HG03520 (cell line): ENCODE measurements at regions not wholly inside any gene's neighbourhood (a gene's known extent, or its start where the extent isn't known, plus 50 kb on each side); places are given as distances from the start of the nearest gene placed in this dataset.

Source experiments
- ATAC-seq: cut with Tn5 transposase; IDR thresholded peaks from one replicate; pipeline ENCODE4 v1.9.1; 2021; ENCODE audit warnings: mild to moderate bottlenecking, moderate library complexity; ENCODE audit not compliant: unreplicated experiment

DNA sequence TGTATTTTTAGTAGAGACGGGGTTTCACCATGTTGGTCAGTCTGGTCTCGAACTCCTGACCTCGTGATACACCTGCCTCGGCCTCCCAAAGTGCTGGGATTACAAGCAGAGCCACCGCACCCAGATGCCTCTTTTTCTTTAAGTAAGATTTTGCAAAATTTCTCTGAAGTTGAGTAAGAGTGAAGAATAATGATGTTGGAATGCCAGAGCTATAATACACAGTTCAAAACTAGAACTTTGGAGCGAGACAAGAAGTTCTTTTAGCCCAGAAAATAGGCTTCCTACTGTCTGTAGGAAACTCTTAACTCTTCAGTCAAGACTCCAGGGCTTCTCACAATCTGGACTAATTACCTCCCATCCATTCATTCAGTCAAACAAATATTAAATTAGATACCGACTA lies 51.4 kb downstream of the MARCHF4 start:
- no peak for ATAC-seq

DNA sequence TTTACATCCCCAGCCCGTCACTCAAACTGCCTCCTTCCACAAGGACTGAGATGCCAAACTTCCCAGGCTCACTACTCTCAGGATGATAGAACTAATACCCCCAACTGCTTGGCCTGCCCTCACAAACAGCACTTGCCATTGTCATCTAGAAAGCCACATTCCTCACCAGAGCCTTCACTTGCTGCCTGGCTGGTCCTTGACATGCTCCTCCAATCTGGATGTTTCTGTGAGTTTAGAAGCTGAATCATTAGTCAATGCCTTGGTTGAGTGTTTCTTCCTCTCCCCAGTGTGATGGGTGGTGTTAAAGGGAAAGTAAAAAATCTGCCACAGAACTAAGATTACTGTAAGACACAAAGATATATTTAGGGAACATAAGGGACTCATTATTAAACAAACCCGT lies 52.5 kb downstream of the MARCHF4 start:
- ATAC-seq = no peak

DNA sequence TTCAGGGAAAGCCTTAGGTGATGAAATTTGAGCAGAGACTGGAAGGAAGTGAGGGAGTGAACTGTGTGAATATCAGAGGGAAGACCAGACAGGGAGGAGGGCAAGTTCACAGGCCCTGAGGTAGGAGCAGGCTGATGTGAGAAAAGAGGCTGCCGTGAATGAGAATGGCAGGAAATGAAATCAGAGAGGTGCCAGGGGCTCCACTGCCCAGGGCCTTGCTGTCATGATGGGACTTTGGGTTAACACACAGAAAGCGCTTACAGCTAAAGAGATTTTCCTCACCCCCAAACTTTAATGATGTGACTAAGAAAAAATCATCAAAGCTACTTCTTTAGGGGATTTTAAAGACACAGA lies 53.8 kb downstream of the MARCHF4 start:
- ATAC-seq = no peak

DNA sequence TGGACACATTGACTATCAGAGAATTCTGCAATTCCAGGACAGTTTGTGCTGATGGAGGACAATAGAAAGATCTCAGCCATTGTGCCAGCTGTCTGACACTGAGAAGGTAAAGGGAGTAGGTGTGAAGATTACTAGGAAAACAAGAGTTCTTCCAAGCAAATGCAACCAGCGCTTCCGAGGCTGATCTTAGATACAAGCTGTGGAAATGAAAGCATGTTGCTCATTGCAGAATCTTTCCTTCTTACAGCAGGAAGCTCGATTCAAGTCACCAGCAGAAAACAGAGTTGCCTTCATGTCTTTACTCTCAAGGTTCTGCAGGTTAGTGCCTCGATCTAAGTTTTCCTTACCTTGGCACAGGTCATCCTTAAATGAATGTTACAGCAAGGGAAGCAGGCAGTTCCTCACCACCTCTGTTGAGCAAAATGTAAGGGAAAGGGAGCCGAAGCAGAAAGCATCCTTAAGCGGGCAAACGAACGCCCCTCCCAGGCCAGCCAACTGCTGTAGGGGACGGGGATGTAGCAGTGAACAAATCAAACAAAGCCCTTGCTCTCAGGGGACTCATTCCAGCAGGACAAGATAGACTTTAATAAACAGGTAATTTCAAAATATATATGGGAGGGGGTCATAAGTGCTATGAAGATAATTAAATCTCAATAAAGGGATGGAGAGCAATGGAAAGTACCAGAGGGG lies 54.3 kb downstream of the MARCHF4 start:
- no peak for ATAC-seq

DNA sequence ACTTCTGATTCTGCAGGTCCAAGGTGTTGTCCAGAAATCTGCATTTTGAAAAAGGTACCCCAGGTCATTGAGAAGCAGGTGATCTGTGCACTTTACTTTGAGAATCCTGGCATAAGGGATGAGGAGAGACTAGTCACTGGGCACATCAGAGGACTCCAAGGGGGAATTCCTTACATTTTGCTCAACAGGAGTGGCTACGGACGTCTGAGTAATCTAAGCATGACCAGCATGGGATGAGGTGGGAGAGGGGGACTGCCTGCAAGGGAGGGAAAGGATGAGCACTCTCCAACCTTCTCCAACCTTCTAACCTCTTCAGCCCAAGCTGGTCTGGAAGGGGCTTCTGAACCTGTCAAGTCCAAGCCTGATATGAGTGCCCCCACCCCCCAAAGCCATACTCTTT lies 55.5 kb downstream of the MARCHF4 start:
- ATAC-seq = no peak

DNA sequence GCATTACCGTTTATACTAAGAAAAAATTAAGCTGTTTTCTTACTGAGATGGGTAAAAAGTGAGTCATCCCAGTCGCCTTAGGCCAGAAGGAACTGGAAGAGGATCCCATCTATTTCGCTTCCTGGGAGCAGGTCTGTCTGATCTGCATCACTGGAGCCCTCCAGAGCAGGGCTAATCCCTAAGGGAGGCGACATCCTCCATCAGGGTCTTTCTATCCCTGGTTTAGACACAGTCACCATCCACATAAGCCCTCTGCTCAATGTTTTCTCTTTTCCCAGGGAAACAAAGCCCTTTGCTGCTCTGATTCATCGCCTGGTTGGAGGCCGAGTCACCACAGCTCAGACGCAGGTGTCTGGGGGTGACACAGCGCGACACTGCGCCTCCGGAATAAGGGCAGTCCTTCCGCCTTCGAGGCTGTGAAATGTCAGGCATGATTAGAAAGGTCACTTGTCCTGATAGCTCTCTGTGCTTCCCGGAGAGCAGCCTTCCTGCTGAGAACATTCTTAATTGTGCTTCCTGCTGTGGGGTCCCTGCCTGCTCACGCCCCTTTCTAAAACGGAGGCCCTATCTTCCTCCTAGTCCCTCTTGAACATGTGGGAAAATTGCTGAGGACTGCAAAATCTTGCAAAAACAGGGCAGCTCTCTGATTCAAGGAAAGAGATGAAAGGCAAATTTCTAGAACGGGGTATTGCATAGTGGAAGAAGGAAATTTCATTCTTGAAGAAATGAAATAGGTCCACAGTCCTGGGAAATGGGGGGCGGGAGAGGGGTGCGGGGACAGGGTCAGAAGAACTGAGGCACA lies 56.3 kb downstream of the MARCHF4 start:
- no peak for ATAC-seq

DNA sequence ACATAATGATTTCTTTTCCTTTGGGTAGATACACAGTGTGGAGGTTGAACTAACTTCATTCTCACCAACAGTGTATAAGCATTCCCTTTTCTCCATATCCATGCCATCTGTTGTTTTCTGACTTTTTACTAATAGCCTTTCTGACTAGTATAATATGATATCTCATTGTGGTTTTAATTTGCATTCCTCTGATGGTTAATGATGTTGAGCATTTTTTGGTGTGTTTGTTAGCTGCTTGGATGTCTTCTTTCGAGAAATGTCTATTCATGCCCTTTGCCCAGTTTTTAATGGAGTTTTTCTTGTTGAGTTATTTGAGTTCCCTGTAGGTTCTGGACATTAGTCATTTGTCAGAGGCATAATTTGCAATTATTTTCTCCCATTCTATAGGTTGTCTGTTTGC lies 59.8 kb downstream of the MARCHF4 start:
- no peak for ATAC-seq

DNA sequence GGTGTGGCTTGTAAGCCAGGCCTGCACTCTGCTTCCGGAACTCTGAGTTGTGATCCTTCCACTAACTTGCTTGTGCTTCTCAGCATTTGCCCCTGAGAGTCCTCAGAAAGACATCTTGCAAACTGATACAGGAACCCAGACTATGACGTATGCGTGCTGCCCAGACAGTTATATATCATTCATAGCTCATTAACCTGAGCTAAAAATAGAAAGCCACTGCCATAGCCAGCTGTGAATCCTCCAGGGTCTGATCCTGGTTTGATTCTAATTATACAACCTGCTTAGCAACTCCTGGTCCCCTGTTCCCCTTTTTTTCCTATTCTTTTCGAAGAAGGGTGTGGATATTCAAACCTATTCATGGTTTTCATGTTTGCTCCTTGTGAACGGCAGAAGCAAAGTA lies 63.7 kb downstream of the MARCHF4 start:
- ATAC-seq = no peak

DNA sequence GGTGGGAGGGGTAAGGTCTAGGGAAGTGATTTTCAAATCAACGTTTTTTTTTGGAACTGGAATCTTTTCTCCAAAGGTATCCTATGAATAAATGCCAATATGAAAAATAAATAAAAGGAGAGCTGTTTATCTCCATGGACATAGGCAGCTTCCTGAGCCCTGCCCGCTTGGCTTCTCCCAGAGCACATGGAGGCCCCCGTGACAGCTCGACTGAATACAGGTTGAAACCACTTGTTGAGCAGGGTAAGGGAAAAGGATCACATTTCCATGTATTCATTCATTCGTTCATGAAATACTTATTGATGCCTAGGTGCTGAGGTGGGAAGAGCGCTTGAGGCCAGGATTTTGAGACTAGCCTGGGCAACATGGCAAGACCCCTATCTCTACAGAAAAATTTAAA lies 64.8 kb downstream of the MARCHF4 start:
- no peak for ATAC-seq

DNA sequence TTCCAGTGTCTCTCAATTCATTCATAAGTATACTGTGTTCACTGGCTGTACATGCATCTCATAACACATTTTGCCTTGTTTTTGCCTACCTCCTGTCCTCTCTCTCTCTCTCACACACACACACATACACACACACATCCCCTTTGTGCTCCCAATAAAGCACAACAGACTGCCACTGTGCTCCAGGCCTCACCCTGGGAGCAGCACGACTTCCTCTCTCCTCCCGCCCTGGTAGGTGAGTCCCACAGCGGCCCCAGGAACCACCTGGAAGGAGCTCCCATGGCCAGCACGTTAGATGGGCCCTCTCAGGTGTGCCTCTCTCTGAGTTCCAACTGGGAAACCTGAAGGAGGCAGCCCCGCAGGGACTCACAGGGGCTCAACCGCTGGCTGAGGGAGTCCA lies 65.4 kb downstream of the MARCHF4 start:
- ATAC-seq = no peak

DNA sequence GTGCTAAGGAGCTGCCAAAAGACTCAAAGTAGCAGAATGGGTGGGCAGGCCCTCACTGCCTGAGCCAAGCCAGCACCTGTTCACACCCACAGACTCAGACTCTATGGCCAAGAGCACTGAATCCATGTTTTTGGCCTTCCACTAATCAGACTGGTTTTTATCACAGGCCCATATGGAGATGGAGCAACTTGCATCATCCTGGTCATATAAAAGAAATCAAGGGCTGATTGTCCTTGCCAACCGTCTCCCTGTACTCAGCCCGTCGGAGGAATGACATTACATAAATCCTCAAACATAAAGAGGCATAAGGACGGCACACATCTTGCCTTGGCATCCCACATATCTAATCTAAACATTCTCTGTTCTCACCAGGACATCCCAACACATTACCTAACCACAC lies 66.7 kb downstream of the MARCHF4 start:
- no peak for ATAC-seq

DNA sequence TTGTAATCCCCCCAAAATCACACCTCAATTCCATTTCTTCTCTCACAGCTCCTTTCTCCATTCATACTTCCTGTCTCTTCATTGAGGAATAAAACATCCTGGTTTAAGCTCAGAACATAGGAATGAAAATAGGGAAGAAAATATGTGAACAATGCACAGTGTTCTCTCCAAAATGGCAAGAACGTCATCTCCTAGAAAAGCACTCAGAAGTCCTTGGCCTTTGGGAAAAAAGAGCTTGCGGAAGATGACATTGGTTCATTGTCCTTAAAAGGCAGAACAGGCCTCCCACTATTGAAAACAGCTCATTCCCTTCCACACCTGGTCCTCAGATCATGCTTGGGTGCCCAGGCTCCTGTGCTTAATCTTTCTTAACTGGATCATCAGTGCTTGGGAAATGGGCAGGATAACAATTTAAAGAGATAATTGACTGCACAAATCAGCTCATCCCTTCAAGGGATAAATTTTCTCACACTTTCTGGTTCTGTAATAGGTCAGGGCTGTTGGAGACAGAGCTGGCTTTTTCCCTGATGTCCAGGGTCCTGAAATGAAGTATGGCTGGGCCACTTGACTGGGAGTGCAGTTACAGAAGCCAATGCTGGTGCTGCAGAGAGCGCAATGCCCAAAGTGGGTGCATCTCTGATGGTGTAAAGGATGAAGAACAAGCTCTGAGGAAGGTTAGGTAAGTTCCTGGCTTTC lies 69.2 kb downstream of the MARCHF4 start:
- ATAC-seq = no peak

DNA sequence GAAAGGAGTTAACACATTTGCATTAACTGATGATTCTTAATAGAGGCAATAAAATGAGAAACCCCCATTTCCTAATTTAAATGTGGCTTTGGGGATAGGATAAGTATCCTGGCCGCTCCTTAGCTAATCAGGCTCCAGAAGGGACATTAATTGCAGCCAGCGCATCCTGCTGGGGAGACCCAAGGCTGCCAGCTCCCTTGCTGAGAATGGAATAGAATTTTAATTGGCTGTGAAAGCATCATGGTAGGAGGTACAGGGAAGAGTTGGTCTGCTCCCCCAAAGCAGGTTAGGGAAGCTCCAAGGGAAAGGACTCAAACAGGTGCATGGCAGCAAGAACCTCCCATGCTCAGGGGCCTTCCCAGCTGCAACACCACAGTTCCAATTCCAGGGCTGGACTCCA lies 71.4 kb downstream of the MARCHF4 start:
- no peak for ATAC-seq

DNA sequence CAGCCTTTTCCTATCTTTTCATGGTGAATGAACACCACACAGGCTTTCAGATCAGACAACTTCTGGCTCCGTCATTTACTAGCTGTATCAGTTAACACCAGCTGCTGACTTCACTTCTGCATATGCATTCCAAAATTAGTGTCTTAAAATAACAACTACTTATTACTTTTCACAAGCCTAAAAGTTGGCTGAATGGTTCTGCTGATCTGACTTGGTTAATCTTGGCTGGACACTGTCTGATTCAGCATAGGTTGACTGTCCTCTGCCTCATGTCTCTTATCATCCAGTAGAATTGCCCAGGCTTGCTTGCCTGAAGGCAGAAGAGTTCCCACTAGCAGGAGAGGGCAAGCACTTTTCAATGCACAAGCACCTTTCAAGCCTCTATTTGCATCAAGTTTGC lies 72.7 kb downstream of the MARCHF4 start:
- ATAC-seq = no peak

DNA sequence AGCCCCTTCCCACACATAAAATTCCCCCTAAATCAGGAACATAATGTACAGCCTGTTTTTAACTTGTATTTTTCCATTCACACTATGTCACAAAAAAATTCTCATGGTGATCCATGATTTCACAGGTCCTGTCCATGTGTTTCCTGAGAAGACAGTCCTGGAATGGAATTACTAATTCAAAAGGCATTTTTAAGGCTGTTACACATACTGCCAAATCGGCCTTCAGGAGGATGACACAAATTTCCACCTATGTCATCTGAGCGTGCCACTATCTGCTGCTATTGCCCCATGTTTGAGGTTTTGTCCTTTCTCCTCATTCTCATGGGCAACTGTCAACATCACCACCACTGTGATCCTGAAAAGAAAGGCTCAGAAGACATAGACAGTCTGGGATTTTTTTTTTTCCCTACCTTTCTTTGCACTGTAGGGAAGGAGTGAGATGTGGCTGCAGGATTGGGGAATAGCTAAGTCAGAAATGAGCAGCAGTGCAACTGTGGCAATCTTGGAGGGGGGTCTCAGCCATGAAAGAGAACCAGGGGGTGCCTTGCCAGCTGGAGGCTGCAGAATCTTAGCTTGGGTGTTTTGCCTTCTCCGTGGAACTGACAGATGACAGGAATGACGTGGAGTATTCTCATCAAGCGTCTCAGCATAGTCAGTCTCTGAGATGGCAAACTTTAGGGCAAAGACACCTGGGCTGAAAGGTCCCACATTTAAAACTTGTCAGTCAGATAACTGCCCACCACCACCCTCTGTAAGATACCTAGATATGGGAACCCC lies 73.4 kb downstream of the MARCHF4 start:
- no peak for ATAC-seq

DNA sequence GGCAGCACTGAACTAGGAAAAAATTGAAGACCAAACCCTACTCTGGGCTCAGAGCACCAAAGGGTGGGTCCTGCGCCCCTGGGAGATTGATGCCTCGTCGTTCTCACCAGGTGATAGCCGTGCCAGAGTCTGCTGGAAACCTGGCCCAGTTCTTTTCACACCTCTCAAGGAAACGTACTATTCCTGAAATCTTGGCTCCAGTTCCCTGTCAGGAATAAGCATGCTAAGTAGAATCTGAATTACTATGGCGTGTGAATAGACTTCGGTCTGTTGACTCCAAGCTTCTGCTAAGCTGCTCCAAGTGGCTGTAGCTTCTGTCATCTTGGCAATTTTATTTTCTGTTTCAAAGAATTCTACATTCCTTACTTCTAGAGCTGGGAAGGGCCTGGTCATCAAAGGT lies 75.4 kb downstream of the MARCHF4 start:
- ATAC-seq = no peak

DNA sequence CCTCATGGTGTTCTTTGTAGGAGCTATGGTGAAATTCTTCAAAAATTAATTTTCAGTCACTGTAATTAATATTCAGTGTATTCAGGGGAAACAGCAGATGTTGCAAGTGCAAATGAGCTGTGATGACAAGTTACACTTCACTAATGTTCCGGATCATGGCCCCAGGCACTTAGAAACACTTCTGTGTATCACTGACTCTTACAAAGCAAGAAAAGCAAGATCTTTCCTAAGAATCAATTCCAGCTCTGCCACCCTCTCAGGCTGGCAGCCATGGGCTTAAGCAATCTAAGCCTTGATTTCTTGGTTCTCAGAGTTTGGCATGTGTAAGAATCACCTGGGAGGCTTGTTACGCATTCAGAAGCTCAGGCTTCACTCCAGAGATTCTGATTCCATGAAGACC lies 78.0 kb downstream of the MARCHF4 start:
- no peak for ATAC-seq

DNA sequence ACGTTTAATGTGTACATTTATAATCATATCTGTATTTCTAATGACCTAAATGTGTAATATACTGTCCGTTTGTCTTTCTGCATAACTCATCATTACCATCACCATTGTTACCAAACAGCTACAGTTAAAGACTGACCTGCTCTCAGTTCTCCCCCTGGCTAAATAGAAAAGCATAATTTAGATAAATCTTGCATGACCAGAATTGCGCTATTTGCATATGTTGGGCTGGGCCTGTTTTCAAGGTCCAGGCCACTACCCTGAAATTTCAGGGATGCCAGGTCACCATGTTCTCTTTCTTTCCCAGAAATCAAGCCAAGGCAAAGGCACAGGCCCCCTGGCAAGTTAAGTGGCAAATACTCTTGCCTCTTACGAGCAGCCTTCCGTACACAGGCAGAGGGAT lies 78.4 kb downstream of the MARCHF4 start:
- ATAC-seq = no peak

DNA sequence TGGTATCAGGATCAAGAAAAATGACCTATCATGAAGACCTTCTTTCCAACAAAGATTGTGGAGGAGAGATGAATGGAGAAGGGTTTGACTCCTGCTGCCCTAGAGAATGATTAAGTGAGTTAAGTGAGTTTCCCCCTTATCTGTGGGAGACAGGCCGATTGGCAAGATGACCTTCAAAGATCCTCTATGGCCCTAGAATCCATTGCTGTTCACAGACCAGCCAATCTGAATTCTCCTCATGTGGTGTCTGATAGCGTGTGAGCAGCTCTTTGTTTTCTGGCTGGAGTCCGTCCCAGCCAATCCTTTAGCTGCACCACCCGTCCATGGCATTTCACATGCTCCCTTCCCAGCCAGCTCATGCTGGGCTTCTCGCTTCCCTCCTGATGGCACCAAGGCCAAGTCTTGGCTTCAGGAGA lies 79.4 kb downstream of the MARCHF4 start:
- ATAC-seq = no peak

DNA sequence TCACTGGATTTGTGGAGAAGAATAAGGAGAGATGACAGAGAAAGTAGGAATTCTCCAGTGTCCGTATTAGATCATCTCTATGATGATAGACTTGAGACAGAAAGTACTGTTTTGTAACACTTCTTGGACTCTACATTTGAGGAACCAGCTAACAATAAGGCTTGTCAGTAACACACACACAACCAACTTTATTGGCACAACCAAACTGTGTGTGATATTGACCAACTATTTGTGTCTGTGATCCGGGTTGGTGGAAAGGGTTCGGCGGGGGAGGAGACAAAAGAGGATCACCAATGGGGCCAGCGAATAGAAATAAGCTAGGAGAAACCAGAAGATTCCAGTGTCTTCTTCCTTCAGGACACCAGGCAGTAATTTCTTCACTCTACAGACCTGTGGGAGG lies 79.8 kb downstream of the MARCHF4 start:
- ATAC-seq = no peak

DNA sequence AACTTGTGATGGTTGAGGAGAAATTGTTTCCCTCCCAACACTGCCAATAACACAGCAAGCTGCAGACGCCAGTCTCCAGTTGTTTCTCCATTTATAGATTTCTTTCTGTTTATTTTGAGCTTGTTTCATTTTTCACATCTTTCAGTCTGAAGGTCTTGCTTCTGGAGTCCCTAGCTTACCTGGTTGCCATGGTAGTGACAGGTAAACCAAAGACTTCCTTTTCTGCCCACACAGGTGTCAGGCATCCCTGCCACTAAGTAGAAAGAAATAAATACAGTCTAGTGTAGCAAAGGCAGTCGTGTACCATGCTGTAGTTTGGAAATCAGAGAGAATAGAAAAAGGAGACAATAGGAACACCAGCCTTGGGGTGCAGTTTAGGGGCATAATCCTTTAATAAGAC lies 82.8 kb downstream of the MARCHF4 start:
- no peak for ATAC-seq
